ENCODE measurements at regions not wholly inside any gene's neighbourhood (a gene's known extent, or its start where the extent isn't known, plus 50 kb on each side); places are given as distances from the start of the nearest gene placed in this dataset.

GRCh38 chrX:36575670-36576069 is 432.5 kb upstream of the FAM47C start:
- H3K36me3 ChIP-seq (replicated peaks): no peaks in the 10 kb centered on the region
- no peaks in the 10 kb centered on the region for H3K9me3 ChIP-seq
- in situ Hi-C loops (cut with MboI; ENCODE audit: low sequenced_read_pairs): no loop called here
- H3K27me3 ChIP-seq (ENCODE audit: low read depth): no peaks in the 10 kb centered on the region
- no peak for DNase-seq (ENCODE audit: low spot score in 2 of 2)
- no peaks in the 10 kb centered on the region for H3K4me1 ChIP-seq
- no peak overlapping the region for H3K4me3 ChIP-seq

- Histone ChIP-seq H3K27me3 (ENCODE audit: low read depth) (no peaks in the 10 kb centered on the region), H3K4me1 (no peaks in the 10 kb centered on the region), H3K9me3 (no peaks in the 10 kb centered on the region), H3K4me3 (no peak overlapping the region), H3K36me3 (replicated peaks) (no peaks in the 10 kb centered on the region)
- in situ Hi-C loops (cut with MboI; ENCODE audit: low sequenced_read_pairs): no loop called here
- DNase-seq (ENCODE audit: low spot score in 2 of 2): no peak
Observed at GRCh38 chrX:36577006-36577405, 431.2 kb upstream of the FAM47C start.

- in situ Hi-C loops (cut with MboI; ENCODE audit: low sequenced_read_pairs): no loop called here
- no peaks in the 10 kb centered on the region for H3K4me1 ChIP-seq
- no peak for DNase-seq (ENCODE audit: low spot score in 2 of 2)
- H3K27me3 ChIP-seq (ENCODE audit: low read depth): no peaks in the 10 kb centered on the region
- no peaks in the 10 kb centered on the region for H3K9me3 ChIP-seq
- no peaks in the 10 kb centered on the region for H3K36me3 ChIP-seq (replicated peaks)
- H3K4me3 ChIP-seq: no peak overlapping the region
Observed at GRCh38 chrX:36581030-36581429, 427.1 kb upstream of the FAM47C start.

- peaks cover 3% of the 10 kb centered on the region; the same call in 1 of the 2 replicates for H3K27me3 ChIP-seq (ENCODE audit: low read depth)
- no peaks in the 10 kb centered on the region for H3K36me3 ChIP-seq (replicated peaks)
- in situ Hi-C loops (cut with MboI; ENCODE audit: low sequenced_read_pairs): no loop called here
- no peaks in the 10 kb centered on the region for H3K4me1 ChIP-seq
- H3K4me3 ChIP-seq: no peak overlapping the region
- no peak for DNase-seq (ENCODE audit: low spot score in 2 of 2)
- H3K9me3 ChIP-seq: no peaks in the 10 kb centered on the region
Observed at GRCh38 chrX:36583674-36584073, 424.5 kb upstream of the FAM47C start.

GRCh38 chrX:36609616-36610585 is 398.3 kb upstream of the FAM47C start:
- Histone ChIP-seq H3K9me3 (no peaks in the 10 kb centered on the region), H3K36me3 (replicated peaks) (no peaks in the 10 kb centered on the region), H3K4me3 (no peak overlapping the region), H3K4me1 (no peaks in the 10 kb centered on the region), H3K27me3 (ENCODE audit: low read depth) (no peaks in the 10 kb centered on the region)
- DNase-seq (ENCODE audit: low spot score in 2 of 2): no peak
- in situ Hi-C loops (cut with MboI; ENCODE audit: low sequenced_read_pairs): no loop called here

GRCh38 chrX:36626898-36627297 is 381.3 kb upstream of the FAM47C start:
- Histone ChIP-seq H3K27me3 (ENCODE audit: low read depth) (no peaks in the 10 kb centered on the region), H3K4me1 (no peaks in the 10 kb centered on the region), H3K36me3 (replicated peaks) (no peaks in the 10 kb centered on the region), H3K9me3 (no peaks in the 10 kb centered on the region), H3K4me3 (no peak overlapping the region)
- DNase-seq (ENCODE audit: low spot score in 2 of 2): no peak
- in situ Hi-C loops (cut with MboI; ENCODE audit: low sequenced_read_pairs): no loop called here

GRCh38 chrX:36640232-36640631 is 367.9 kb upstream of the FAM47C start:
- DNase-seq (ENCODE audit: low spot score in 2 of 2): no peak
- H3K27me3 ChIP-seq (ENCODE audit: low read depth): no peaks in the 10 kb centered on the region
- H3K9me3 ChIP-seq: no peaks in the 10 kb centered on the region
- in situ Hi-C loops (cut with MboI; ENCODE audit: low sequenced_read_pairs): no loop called here
- H3K36me3 ChIP-seq (replicated peaks): no peaks in the 10 kb centered on the region
- H3K4me1 ChIP-seq: no peaks in the 10 kb centered on the region
- no peak overlapping the region for H3K4me3 ChIP-seq

GRCh38 chrX:36642052-36642451 is 366.1 kb upstream of the FAM47C start:
- no peaks in the 10 kb centered on the region for H3K27me3 ChIP-seq (ENCODE audit: low read depth)
- no peaks in the 10 kb centered on the region for H3K36me3 ChIP-seq (replicated peaks)
- H3K4me1 ChIP-seq: no peaks in the 10 kb centered on the region
- in situ Hi-C loops (cut with MboI; ENCODE audit: low sequenced_read_pairs): no loop called here
- no peaks in the 10 kb centered on the region for H3K9me3 ChIP-seq
- H3K4me3 ChIP-seq: no peak overlapping the region
- no peak for DNase-seq (ENCODE audit: low spot score in 2 of 2)

- in situ Hi-C loops (cut with MboI; ENCODE audit: low sequenced_read_pairs): no loop called here
- no peak overlapping the region for H3K4me3 ChIP-seq
- DNase-seq (ENCODE audit: low spot score in 2 of 2): no peak
- no peaks in the 10 kb centered on the region for H3K9me3 ChIP-seq
- no peaks in the 10 kb centered on the region for H3K4me1 ChIP-seq
- H3K36me3 ChIP-seq (replicated peaks): no peaks in the 10 kb centered on the region
- H3K27me3 ChIP-seq (ENCODE audit: low read depth): no peaks in the 10 kb centered on the region
Observed at GRCh38 chrX:36650622-36651021, 357.5 kb upstream of the FAM47C start.

GRCh38 chrX:36683507-36683906 is 324.7 kb upstream of the FAM47C start:
- in situ Hi-C loops (cut with MboI; ENCODE audit: low sequenced_read_pairs): no loop called here
- Histone ChIP-seq H3K9me3 (no peaks in the 10 kb centered on the region), H3K4me1 (no peaks in the 10 kb centered on the region), H3K4me3 (no peak overlapping the region), H3K36me3 (replicated peaks) (no peaks in the 10 kb centered on the region), H3K27me3 (ENCODE audit: low read depth) (no peaks in the 10 kb centered on the region)
- no peak for DNase-seq (ENCODE audit: low spot score in 2 of 2)

GRCh38 chrX:36684053-36684452 is 324.1 kb upstream of the FAM47C start:
- in situ Hi-C loops (cut with MboI; ENCODE audit: low sequenced_read_pairs): no loop called here

GRCh38 chrX:36721990-36722389 is 286.2 kb upstream of the FAM47C start:
- DNase-seq (ENCODE audit: low spot score in 2 of 2): no peak
- H3K36me3 ChIP-seq (replicated peaks): no peaks in the 10 kb centered on the region
- in situ Hi-C loops (cut with MboI; ENCODE audit: low sequenced_read_pairs): no loop called here
- no peak overlapping the region for H3K4me3 ChIP-seq
- no peaks in the 10 kb centered on the region for H3K9me3 ChIP-seq
- no peaks in the 10 kb centered on the region; the same call in 1 of the 2 replicates for H3K4me1 ChIP-seq
- H3K27me3 ChIP-seq (ENCODE audit: low read depth): no peaks in the 10 kb centered on the region

More at GRCh38 chrX:36684053-36684452, 324.1 kb upstream of the FAM47C start:
- no peaks in the 10 kb centered on the region for H3K9me3 ChIP-seq
- no peaks in the 10 kb centered on the region for H3K36me3 ChIP-seq (replicated peaks)
- H3K4me3 ChIP-seq: no peak overlapping the region
- no peak for DNase-seq (ENCODE audit: low spot score in 2 of 2)
- H3K4me1 ChIP-seq: no peaks in the 10 kb centered on the region
- no peaks in the 10 kb centered on the region for H3K27me3 ChIP-seq (ENCODE audit: low read depth)

- DNase-seq (ENCODE audit: low spot score in 2 of 2): no peak
- in situ Hi-C loops (cut with MboI; ENCODE audit: low sequenced_read_pairs): no loop called here
- Histone ChIP-seq H3K4me1 (no peaks in the 10 kb centered on the region), H3K27me3 (ENCODE audit: low read depth) (no peaks in the 10 kb centered on the region), H3K4me3 (no peak overlapping the region), H3K9me3 (no peaks in the 10 kb centered on the region), H3K36me3 (replicated peaks) (no peaks in the 10 kb centered on the region)
Observed at GRCh38 chrX:36753602-36754001, 254.6 kb upstream of the FAM47C start.

- Histone ChIP-seq H3K9me3 (no peaks in the 10 kb centered on the region), H3K4me1 (no peaks in the 10 kb centered on the region), H3K36me3 (replicated peaks) (no peaks in the 10 kb centered on the region), H3K27me3 (ENCODE audit: low read depth) (no peaks in the 10 kb centered on the region), H3K4me3 (no peak overlapping the region)
- in situ Hi-C loops (cut with MboI; ENCODE audit: low sequenced_read_pairs): no loop called here
- DNase-seq (ENCODE audit: low spot score in 2 of 2): no peak
Observed at GRCh38 chrX:36787752-36788151, 220.4 kb upstream of the FAM47C start.

Measured in HAP-1 (cell line).